ENCODE measurements at regions not wholly inside any gene's neighbourhood (a gene's known extent, or its start where the extent isn't known, plus 50 kb on each side); places are given as distances from the start of the nearest gene placed in this dataset.

DNA sequence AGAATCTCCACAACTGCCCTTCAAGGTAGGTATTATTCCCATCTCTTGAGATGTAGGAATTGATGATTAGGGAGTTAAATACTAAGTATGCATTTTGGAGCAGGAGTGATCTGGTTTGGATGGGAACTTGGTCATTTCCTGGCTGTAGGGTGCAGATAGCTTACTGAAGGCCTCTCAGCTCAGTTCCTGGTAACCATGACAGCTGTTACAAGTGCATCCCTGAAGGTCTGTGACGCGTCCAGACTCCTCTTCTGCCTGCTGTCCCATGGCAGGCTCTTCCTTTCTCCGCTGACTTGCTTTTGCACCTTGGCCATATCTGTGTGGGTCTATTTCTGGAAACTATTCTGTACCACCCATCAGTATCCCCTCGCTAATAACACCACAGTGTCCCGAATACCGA lies 387.8 kb downstream of the ZNF536 start:
- no peak for DNase-seq

DNA sequence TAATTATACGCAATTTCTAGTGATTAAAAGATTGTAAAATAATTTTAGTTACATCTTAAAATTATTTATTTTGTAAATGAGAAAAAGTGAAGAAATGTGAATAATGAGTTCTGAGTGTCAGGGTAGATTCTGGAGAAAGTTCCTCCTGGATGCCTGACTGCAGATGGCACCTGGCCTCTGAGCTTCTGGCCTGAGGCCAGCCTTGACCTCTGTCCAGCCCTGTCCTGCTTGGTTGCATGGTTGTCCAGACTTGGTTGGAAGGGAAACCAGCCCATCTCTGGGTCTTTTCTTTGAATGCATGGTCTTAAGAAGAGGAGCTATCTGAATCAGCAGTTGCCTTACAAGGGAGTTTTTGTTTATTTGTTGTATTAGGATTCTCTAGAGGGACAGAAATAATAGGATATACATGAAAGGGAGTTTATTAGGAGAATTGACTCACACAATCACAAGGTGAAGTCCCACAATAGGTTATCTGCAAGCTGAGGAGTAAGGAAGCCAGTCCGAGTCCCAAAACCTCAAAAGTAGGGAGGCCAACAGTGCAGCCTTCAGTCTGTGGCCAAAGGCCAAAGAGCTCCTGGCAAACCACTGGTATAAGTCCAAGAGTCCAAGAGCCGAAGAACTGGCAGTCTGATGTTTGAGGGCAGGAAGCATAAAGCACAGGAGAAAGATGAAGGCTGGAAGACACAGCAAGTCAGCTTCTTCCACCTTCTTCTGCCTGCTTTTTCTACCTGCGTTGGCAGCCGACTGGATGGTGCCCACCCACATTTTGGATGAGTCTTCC lies 385.8 kb downstream of the ZNF536 start:
- DNase-seq: no peak

DNA sequence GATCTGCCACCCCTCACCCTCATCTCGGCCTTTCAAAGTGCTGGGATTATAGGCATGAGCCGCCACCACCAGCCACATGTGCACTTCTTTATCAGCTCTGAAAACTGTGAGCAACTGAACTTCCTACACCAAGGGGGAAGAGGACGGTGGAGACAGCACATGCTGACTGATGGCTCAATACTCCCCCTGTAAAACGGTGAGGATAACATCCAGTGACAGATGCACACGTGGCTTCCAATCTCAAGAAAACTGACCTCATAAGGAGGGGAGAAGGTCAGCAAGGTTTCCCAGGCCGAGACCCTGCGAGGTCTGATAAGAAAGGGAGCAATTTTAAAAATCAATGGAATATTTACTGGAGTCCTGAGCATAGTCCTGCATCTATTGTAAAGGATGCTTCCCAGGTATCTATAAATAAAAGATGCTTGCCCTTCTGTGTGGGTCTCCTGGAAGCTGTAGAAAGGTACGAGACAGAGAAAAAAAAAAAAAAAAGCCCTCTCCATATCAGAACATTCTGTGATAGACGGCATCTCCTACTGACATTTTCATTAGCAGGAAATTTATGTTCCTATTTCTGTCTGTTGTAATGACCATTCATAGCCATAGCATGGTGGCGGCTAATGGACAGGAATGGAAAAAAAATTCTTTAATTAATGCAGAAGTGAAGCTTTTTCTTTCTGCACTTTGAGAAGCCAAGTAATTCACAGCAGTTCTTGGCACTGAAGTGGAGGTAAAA lies 385.1 kb downstream of the ZNF536 start:
- no peak for DNase-seq

DNA sequence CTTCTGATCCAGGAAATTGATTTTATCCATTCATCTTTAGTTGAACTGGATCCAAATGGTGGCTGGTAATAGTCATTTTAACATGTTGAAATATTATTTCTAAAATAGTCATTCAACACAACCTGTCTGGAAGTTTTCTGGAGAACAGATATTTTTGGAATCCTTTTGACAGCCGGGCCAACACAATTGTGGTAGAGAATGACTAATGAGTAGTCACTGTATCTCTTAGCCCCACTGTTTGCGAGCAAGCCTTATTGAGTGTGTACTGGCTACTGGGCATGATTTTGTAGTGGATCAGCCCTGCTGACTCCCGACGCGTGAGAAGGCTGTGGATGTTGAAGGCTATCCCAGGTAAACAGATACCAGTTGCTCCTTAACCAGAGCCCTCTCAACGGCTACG lies 383.4 kb downstream of the ZNF536 start:
- no peak for DNase-seq

DNA sequence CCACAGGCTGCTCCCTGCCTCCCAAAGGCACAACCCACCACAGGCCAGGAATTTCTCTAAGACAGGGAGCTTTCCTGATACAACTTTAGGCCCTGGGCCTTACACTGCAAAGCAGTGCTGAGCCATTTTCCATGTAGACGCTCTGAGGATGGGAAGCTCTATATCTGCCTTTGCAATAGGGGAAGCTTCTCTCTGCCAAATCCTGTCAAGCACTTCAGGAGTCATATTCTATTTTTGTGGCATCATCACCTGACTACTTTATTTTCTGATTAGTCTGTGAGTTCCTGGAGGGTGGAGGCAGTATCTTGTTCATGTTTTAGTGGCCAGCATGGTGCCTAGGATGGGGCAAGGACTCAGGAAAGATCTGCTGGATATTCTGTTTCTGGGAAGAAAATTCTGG lies 382.0 kb downstream of the ZNF536 start:
- DNase-seq: no peak

DNA sequence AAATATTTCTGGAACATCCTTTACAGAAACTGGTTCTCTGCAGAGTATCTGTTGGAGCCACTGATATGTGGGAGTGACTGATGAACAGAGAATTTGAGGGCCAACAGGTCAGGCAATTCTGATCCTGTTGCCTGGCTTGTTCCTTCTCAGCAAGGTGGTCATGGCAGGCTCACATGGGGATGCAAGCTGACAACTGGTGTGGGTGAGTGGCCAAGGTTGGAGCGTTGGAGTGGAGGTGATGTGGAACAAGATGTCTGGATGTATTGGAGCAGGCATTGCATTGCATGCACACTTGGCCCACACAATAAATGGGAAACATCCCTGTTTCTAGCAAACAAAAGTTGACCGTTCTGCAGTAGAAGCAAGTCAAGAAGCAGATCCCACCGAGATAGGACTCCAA lies 380.7 kb downstream of the ZNF536 start:
- DNase-seq: no peak

DNA sequence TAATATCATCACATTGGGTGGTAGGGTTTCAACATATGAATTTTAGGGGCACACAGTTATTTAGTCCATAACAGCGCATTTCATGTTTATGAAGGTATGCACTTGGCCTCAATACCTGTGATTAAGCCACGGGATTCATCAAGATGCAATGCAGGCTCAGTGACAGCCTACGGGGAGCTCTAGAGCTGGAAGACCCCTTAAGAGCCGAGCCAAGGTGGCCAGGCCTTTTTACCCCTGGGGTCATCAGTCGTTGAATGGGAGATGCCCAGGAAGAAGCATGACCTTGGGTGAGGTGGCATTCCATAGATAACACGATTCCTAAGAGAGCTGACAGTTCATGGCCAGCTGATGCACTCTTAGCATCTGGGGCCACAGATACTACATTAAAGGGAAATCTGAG lies 380.0 kb downstream of the ZNF536 start:
- DNase-seq: no peak

DNA sequence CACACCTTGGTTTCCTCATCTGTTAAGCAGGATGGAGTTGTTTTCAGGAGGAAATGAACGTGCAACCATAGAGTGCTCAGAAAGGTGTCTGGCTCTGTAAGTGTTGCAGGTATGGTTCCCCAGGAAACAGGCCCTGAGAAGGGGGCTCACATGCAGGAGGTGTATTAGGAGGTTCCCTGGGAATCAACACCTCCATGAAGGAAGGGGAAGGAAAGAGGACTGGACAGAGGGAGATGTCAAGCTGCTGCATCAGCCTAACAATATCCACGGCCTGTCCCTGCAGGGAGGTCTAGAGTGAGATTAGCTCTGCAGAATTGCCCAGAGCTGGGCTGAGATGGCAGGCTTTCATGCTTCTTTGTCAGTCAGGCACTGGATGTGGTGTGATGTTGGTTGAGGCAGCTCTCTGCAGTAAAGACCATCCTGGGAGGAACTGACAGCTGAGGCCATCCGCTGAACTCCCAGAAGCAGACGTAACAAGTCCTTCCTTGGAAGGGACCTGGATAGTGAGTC lies 373.3 kb downstream of the ZNF536 start:
- DNase-seq: no peak

DNA sequence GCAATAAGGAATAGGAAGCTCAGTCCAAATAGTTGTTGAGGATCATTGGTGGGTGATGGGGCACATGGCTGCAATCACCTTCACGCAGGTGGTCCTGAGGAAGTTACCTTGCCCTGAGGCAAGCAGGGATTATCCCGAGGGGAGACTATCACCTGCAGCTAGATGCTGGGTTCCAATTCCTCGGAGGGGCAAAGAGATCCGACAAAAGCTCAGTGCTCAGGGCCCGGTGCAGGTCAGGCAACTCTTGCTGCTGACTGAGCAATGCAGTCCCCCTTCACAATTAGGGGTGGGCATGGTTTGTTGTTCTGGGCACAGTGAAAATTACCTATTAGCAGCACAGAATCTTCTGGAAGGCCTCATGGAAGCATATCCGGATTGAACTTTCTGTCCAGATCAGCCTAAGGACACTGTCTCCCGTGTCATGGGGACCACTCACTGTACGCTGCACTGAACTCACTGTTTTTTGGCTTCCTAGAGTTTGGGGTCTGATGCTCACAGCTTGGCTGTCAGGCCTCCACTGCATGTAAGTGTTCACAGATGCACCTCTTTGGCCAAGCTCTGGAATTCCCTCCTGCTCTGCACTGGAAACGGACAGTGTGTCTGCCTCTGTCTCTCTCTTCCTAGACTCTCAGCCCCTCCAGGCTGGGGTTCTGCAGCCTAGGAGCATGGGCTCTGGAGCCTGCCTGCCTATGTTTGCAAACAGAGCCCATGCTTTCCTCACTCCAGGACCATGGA lies 372.7 kb downstream of the ZNF536 start:
- no peak for DNase-seq

DNA sequence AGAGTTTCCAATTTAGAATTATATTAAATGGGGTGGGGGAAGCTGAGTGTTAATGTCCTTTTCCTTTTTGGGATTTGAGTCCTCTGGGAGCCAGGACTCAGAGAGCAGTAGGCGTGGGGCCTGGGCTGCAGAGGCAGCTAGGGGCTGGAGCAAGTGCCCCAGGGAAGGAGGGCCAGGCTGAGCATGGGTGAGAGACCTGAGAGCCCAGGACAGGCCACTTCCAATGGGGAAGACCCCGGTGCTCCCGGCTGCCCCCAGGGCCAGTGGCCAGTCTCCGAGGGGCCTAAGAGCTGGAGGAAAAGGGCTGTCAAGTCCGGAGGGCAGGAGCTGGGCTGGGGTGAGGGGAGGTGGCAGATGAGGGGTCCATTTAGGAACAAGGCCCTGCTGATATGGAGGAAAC lies 371.5 kb downstream of the ZNF536 start:
- DNase-seq: no peak

DNA sequence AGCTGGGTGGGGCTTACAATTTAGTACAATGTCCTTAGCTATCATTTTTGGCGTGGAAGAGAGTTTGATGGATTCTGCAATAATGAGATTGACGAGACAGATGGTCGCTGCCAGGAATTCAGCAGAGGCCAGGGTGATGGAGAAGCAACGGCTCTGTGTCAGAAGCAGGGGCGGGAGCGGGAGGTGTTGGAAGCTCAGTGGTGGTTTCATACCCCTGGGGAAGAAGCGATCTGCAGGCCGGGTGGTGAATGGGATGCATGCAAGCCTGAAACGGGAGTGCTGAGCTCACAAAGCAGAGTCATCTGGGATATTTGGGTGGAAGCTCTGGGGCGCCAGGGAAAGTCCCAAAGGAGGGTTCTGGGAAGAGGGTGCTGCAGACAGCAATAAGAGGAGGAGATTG lies 370.8 kb downstream of the ZNF536 start:
- no peak for DNase-seq

DNA sequence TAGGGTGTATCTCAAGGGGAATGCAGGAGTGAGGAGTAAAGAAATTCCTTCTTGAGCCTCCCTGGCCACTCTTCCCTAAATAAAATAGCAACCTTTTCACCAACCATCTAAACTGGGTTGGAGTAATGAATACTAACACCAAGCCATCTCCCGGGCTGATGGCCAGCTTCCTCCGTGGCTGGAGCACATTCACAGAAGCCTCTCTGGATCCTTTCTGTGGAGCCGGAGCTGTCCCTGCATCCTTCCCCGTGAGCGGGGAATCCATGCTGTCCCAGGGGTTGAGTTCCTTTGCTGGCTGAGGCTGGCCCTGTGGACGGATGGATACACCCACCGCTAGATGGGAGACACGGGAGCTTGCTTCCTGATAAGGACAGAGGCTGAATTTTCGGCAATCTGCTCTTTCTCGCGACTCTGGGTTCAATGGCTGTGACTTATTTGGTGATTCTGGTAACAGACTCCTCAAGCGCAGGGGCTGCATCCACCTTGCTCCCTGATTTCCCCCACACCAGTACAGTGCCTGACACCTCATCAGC lies 370.3 kb downstream of the ZNF536 start:
- no peak for DNase-seq

DNA sequence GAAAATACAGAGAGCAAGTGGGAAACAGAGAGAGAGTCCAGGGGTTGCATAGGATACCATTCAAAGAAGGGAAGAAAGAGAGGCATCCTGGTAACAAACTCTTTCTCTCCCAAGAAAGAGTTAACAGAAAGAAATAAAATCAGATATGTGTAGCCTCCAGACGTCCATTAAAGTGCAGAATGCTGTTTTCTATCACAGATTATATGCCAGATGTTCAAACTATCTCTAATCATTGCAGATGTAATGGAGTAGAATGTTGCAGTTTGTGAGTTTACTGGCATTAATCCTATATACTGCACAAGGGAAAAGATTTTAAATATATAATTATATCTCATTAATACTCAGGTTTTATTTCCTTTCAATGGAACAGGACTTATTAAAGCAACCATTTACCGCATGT lies 369.4 kb downstream of the ZNF536 start:
- no peak for DNase-seq

DNA sequence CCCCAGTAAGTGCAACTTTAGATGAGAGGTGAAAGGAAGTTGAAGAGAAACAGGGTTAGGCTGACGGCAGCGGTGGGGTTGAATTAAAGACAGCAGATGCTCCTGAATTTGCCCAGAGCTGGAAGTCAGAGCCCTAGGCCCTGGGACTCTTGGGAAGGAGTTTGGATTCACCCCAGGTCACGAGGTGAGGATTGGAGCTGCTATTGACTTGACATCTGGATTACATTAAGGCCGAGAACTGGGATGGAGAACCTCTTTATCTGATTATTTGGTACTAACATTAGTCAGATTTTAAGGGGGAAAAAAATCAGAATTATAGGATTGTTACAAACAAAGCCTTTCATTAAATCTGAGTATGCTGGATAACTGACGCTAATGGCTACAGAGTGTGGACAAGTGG lies 367.2 kb downstream of the ZNF536 start:
- DNase-seq: no peak

DNA sequence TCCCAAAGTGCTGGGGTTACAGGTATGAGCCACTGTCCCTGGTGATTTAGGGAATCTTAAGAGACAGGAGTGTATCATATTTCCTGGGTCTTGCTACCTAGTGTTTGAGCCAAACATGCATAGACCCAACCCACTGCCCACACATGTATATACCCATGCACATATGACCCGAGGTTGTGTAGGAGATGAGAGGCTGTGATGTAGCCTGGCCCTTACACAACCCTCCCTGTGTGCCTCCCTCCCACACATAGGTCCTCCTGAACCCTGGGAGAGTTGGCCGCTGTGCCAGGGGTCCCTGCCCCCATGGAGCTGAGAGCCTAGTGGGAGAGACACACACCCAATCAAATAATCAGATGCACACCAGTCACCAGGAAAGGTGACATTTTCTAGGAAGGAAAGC lies 365.9 kb downstream of the ZNF536 start:
- DNase-seq: no peak

DNA sequence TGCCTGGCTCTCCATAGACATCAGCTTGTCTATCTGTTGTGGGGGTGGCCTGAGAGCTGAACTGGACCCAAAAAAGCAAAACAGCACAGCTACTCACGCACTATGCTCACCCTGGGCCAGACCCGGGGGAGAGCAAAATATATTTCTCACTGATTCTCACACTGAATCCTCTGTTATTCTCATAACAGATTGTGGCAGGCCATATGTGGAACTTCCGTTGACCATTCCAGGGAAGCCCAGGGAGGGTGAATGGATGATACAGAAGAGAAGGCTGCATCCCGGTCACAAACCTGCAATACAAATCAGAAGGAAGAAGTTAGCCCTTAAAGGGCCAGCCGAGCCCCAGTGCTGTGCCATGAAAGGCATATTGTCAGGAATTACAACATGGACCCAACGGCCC lies 362.5 kb downstream of the ZNF536 start:
- no peak for DNase-seq

DNA sequence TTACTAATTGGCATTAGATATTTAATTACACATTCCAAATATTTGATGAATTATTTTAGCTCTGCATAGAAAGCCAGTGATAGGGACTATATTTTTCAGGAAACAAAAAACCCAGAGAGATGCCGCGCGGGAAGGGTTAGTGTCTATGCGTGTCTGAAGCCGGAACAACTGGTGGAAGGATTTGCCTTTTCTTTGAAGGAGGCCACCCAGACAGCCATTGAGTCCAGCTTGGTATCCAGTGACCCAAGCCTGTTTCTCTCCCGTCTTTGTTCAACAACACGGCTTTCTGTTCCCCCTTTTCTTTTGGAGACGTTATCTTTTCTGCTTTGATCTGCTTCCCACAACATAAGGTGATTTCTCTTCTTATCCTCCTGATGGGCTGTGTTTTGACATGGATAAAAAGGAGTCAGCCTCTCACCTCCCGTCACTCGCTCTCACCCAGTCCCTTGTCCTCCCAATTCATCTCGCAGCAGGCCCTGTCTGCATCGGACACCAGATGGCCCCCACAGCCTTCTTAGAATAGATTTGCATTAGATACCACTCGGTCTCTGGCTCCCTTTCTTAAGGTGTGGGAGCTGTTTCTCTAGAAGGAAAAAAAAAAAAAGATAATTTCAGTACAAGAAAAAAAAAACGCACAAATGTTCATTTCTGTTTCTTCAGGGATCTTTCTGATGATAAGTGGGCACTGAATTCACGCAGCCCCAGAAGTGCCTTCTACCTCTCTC lies 361.8 kb downstream of the ZNF536 start:
- no peak for DNase-seq

DNA sequence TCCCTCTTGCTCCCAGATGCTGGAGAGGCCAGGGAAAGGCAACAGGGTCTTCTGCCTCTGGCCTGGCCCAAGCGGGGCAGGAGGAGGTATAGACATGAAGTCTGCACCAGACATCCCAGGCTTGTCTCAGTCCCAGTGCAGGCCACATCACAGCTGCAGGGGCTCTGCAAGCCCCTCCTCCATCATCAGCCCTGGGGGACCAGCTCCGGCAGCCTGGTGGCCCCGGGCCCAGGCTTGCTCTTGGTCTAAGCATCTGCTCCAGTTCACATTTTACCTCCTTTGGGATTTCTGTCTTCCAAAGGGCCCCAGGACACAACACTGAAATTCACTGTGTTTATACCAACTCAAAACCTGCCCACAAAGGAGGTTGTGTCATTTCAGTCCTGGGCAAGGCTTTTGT lies 359.4 kb downstream of the ZNF536 start:
- DNase-seq: no peak

DNA sequence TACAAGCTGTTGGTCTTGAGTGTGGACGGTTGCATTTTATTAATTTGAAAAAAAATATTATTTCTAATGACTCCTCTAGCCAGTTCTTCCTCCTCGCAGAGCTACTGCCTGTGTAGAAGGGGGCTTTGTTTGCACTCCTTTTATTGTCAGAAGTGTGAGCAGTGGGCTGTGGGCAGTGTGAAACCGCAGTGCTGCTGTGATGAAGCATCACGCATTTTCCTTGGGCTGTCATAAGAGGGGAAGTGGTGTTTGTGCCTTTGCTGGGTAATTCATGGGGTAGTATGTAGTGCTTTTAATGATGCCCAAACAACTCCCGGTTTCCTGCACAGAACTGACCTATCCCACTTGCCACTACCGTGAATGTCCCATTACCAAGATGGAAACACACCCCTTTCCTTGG lies 357.3 kb downstream of the ZNF536 start:
- no peak for DNase-seq

DNA sequence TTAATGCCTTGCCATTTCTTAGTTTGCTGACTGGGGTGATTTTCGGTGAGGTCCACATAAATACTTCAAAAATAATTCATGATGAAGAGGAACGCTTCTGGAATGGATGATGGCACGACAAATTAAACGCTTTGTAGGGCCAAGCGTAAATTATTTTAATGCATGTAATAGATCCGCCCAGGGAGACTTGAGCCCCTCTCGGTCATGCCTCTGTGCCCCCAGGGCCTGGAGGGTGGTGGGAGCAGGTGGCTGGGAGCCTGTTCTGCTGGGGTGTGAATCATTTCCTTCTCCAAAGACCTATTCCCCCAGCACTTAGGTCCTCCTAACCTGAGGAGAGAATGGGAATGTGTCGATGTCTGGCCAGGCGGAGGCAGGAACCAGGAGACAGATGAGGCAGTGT lies 350.6 kb downstream of the ZNF536 start:
- DNase-seq: no peak

DNA sequence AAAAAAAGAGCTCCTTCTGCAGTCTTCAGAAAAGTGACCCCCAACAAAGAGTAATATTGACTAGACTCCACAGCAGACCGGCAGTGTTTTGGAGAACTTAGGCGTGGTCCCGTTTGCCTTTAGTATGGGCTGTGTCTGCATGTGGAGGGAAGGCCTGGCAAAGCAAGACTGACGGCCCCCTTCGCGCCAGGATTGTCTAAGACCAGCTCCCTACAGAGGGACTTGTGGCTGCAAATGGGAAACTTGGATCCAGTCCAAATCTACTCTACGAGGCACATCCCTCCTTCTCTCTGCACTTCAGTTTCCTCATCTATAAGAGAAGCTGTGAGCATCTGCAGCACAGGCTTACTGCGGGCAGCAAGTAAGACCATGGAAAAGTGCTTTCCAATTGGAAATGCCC lies 350.0 kb downstream of the ZNF536 start:
- DNase-seq: no peak

DNA sequence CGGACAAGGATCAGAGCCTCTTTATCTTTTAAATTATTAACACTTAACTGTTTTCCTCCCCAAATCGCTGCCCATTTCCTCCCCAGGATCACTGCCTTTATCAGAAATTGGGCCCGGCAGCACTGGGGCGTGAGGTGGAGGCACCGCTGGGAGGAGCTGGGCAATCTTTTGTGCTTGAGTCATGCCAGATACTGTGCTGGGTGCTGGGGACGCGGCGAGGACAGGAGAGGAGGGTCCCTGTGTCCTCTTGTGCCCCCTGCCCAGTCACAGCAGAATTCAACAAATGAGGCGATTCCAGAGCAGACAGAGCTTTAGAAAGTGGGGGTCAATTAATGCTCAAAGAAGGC lies 347.8 kb downstream of the ZNF536 start:
- no peak for DNase-seq

Measured in COR-L47 (cell line).